ENCODE measurements at regions not wholly inside any gene's neighbourhood (a gene's known extent, or its start where the extent isn't known, plus 50 kb on each side); places are given as distances from the start of the nearest gene placed in this dataset.
"Not testable (repeated sequence)": the region's sequence is repeated elsewhere in the genome, so short reads cannot be mapped to it uniquely, and the experiment has no call there.

DNA sequence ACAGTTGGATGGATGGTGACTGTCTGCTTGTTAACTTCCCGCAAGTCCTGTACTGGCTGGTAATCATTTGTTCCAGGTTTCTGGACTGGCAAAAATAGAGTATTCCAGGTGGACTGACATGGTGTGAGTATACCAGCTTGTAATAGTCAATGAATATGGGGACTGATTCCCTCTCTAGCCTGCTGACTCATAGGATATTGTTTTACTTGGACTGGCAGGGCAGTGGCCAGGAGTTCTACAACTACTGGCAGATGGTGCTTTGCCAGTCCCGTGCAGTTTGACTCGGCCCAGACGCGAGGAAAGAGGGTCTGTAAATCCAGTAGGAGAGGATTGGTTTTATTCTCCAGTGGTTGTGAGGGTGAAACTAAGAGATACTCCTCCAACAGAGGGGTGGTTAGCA, 78.0 kb downstream of the PRR15 start:
- H3K4me1 ChIP-seq (ENCODE audit: insufficient read depth, low read length), result no peaks in the 10 kb centered on the region; the same call in 1 of the 2 replicates
- H3K36me3 ChIP-seq (ENCODE audit: insufficient read depth, low read length), result no peaks in the 10 kb centered on the region
- H3K9me3 ChIP-seq (ENCODE audit: control insufficient read depth, insufficient read depth, low read length), result no peaks in the 10 kb centered on the region
- no peak overlapping the region for H3K9ac ChIP-seq (ENCODE audit: low read depth, low read length)

DNA sequence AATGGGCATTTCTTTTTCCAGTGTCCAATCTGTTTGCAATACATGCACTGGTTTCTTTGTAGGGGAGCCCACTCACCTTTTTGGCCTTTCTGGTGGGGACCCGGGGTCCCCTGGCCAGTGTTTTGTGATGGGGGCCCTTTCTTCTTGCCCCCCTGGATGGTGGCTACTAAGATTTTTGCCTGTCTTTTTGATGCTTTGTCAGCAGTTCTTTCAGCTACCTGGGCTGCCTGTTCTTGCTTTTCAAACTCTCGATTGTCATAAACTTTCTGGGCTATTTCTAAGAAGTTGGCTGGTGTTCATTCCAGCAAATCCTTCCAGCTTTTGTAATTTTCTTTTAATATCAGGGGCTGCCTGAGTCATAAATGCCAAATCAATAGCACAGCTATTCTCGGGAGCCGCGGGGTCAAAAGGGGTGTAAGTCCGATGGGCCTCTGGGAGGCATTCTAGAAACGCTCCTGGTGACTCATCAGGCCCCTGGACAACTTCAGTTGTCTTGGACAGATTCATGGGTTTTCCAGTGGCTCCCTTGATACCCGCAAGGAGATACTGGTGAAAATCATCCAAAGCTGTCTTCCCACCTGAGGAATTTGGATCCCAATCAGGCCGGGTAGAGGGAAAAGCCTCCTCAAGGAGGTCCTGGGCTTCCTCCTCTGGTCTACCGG, 79.0 kb downstream of the PRR15 start:
- Histone ChIP-seq H3K9me3 (ENCODE audit: control insufficient read depth, insufficient read depth, low read length) (no peaks in the 10 kb centered on the region), H3K4me1 (ENCODE audit: insufficient read depth, low read length) (no peaks in the 10 kb centered on the region; the same call in 1 of the 2 replicates), H3K9ac (ENCODE audit: low read depth, low read length) (no peak overlapping the region), H3K36me3 (ENCODE audit: insufficient read depth, low read length) (no peaks in the 10 kb centered on the region)

DNA sequence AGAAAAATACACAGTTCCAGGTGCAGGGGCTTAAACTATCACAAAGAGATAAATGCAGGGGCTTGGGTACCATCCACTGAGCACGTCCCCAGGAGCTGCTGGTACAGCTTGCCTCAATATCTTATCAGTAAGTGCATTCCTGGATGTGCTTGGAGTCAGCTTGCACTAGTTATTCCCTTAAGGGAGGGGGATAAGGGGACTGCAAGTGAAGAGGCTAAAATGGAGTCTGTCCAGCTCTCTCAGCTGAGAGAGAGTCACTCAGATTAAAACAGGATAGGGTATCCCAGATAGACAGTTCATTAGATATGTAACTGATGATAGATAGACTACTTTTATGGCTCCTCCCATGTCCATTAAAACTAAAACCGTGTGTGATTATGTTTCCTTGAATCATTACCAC, 82.5 kb downstream of the PRR15 start:
- not testable (repeated sequence) for H3K9me3 ChIP-seq (ENCODE audit: control insufficient read depth, insufficient read depth, low read length); H3K36me3 ChIP-seq (ENCODE audit: insufficient read depth, low read length); H3K4me1 ChIP-seq (ENCODE audit: insufficient read depth, low read length); H3K9ac ChIP-seq (ENCODE audit: low read depth, low read length)

DNA sequence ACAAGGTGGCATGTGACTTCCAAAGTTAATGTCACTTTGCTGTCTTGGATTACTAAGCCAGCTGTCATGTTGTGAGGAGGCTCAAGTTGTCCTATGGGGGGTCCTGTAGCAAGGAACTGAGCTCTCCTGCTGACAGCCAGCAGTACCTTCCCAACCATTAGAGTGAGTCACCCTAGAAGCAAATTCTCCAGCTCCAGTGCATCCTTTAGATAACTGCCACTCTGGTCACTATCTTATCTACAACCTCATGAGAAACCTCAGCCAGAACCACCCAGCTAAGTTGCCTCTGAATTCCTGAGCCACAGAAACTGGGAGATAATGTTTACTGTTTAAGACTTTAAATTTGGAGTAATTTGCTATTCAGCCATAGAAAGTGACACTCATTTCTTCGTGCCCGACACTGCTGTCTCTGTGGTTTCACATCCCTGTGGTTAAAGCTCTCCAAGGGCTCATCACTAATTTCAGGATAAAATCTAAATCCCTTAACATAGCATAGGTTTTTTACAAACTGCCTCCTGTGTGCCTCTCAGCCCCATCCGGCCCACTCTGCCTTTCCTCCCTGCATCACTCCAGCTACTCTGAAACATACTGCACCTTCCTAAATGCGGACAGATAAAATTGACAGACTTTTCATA, 83.5 kb downstream of the PRR15 start:
- Histone ChIP-seq H3K36me3 (ENCODE audit: insufficient read depth, low read length) (no peaks in the 10 kb centered on the region), H3K9me3 (ENCODE audit: control insufficient read depth, insufficient read depth, low read length) (no peaks in the 10 kb centered on the region), H3K4me1 (ENCODE audit: insufficient read depth, low read length) (no peaks in the 10 kb centered on the region), H3K9ac (ENCODE audit: low read depth, low read length) (no peak overlapping the region)

DNA sequence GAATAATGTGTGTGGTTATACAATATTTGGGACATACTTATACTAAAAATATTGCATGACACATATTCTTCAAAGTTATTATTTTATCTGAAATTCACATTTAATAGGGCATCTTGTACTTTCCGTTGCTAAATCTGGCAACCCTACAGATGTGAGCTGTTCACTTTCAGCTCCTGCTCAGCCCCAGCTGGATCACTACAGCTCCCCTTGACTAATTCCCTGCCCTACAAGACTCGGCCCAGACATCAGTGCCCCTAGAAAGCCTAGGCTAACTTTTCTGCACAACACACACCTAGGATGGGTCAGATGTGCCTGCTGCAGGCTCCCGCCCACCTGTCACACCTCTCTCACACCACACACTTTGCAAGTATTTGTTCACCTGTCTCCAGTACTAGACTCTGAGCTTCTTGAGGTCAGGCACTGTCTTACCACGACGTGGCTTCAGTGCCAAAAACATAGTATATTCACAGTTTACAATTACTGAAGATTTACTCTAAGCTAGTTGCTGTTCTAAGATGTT, 84.1 kb downstream of the PRR15 start:
- not testable (repeated sequence) for H3K9ac ChIP-seq (ENCODE audit: low read depth, low read length); H3K36me3 ChIP-seq (ENCODE audit: insufficient read depth, low read length); H3K4me1 ChIP-seq (ENCODE audit: insufficient read depth, low read length); H3K9me3 ChIP-seq (ENCODE audit: control insufficient read depth, insufficient read depth, low read length)

DNA sequence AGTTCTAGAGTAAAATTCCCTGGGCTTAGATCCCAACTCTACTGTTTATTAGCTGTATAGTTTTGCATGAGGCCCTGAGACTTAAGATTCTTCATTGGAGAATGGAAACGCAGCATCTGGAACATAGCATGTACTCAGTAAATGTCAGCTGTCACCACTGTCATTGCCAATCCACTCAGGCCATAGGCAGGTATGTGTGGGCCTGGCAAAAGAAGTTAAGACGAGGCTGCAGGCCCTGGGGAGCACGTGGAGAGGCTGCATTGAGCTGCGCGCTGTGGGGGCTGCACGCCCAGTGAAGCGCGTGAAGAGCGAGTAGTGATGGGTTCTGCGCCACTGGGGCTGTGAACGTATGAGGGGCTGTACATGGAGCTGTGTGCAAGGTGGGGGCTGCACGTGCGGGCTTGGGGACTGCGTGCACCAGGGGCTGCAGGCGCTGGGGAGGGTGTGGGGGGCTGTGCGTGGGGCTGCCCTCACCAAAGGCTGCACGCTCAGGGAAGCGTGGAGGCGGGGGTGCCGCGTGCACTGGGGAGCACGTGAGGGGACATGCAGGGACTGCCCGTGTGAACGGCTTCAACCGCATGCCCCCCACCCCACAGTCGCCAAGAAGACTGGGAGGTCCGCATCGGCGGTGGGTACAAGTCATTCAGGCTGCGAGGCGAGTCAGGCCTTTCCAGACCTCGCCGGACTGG, 85.5 kb downstream of the PRR15 start:
- no peak overlapping the region for H3K9ac ChIP-seq (ENCODE audit: low read depth, low read length)
- no peaks in the 10 kb centered on the region for H3K36me3 ChIP-seq (ENCODE audit: insufficient read depth, low read length)
- H3K4me1 ChIP-seq (ENCODE audit: insufficient read depth, low read length), result no peaks in the 10 kb centered on the region
- H3K9me3 ChIP-seq (ENCODE audit: control insufficient read depth, insufficient read depth, low read length), result no peaks in the 10 kb centered on the region

DNA sequence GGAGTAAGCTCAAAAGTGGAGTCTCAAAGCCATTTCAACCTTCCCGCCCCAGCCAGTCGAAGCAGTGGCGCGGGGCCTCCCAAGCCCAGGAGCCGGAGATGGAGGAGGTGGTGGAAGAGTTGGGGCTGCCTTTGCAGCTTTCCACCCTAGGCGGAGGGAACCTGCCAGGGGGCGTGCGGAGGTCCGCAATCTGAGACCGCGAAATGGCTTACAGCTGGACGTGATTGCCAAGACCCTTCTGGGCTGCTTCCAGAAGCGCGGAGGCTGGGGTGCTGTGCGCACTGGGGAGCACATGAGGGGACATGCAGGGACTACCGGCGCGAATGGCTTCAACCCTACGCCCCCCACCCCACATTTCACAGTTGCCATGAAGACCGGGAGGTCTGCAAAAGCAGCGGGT, 86.2 kb downstream of the PRR15 start:
- Histone ChIP-seq H3K9ac (ENCODE audit: low read depth, low read length) (no peak overlapping the region), H3K4me1 (ENCODE audit: insufficient read depth, low read length) (no peaks in the 10 kb centered on the region), H3K9me3 (ENCODE audit: control insufficient read depth, insufficient read depth, low read length) (no peaks in the 10 kb centered on the region), H3K36me3 (ENCODE audit: insufficient read depth, low read length) (no peaks in the 10 kb centered on the region)

DNA sequence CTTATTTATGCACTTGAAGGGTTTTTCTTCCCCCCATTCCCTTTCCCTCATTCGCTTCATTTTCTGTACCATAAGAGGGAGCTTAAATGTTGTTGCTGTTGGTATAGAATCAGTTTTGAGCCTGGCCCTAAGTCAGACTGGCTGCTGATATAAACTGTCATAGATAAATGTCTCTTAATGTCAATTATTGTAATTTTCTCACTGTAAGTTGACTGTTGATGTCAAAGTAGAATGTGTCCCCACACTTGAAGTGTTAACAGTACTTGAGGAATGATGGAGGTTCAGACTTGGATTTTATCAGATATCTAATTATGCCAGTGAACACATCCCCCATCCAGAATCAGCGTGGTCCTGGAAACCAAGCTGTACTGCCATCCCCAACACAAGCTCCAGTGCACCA, 87.8 kb downstream of the PRR15 start:
- no peak overlapping the region for H3K9ac ChIP-seq (ENCODE audit: low read depth, low read length)
- no peaks in the 10 kb centered on the region for H3K36me3 ChIP-seq (ENCODE audit: insufficient read depth, low read length)
- H3K9me3 ChIP-seq (ENCODE audit: control insufficient read depth, insufficient read depth, low read length), result no peaks in the 10 kb centered on the region
- H3K4me1 ChIP-seq (ENCODE audit: insufficient read depth, low read length), result no peaks in the 10 kb centered on the region

DNA sequence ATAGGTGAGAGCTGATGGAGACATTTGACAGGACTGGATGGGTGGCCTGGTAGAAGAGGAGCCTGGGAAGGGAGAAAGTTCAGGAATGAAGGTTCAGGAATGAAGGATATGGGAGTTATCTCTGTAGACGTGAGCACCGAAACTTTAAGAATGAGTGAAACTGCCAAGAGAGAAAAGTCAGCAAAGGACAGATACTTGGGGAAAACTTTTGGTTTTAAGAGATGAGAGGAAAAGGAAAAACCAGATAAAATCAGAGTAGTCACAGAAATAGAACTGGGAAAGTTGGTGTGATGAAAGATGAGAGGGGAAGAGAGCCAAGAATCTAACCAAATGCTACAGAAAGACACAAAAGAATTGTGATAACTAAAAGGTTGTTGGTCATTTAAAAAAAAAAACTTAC, 88.9 kb downstream of the PRR15 start:
- Histone ChIP-seq H3K9me3 (ENCODE audit: control insufficient read depth, insufficient read depth, low read length) (no peaks in the 10 kb centered on the region), H3K36me3 (ENCODE audit: insufficient read depth, low read length) (no peaks in the 10 kb centered on the region), H3K4me1 (ENCODE audit: insufficient read depth, low read length) (no peaks in the 10 kb centered on the region), H3K9ac (ENCODE audit: low read depth, low read length) (no peak overlapping the region)

DNA sequence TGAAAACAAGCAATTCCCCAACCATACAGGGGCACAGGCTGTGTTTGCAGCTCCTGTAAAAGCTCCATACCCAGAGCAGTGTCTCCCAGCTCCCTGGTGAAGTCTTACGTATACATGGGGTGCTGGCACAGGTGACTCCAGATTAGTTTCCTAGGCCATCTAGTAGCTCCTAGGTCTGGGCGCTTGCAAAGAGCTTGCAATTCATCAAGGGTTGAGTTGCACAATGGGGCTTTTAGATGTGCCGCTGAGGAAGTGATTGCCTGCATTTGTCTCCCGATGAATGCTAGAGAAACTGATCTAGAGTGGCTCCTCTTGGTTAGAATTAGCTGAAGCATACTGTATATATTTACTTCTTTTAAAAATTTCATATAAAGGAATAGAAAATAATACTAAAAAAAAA, 90.7 kb downstream of the PRR15 start:
- H3K4me1 ChIP-seq (ENCODE audit: insufficient read depth, low read length); H3K36me3 ChIP-seq (ENCODE audit: insufficient read depth, low read length); H3K9ac ChIP-seq (ENCODE audit: low read depth, low read length); H3K9me3 ChIP-seq (ENCODE audit: control insufficient read depth, insufficient read depth, low read length): not testable (repeated sequence)

DNA sequence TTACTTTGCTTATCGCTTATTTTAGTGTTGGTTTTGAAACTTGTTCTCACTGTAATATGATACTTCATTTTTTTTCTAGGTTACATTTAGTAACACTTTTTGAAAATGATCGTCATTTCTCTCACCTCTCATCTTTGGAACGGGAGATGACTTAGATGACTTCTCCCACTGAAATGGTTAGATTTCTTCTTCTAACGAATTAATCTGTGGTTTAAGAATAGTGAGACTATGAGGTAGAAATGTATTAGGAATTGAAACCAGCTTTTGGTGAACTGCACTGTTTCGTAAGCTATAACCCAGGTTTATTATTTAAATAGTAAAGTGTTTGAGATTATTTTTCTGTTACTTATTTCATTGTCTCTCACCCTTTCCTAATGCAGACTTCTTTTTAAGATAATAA, 93.7 kb downstream of the PRR15 start:
- Histone ChIP-seq H3K4me1 (ENCODE audit: insufficient read depth, low read length) (no peaks in the 10 kb centered on the region), H3K9ac (ENCODE audit: low read depth, low read length) (no peak overlapping the region), H3K36me3 (ENCODE audit: insufficient read depth, low read length) (no peaks in the 10 kb centered on the region)

DNA sequence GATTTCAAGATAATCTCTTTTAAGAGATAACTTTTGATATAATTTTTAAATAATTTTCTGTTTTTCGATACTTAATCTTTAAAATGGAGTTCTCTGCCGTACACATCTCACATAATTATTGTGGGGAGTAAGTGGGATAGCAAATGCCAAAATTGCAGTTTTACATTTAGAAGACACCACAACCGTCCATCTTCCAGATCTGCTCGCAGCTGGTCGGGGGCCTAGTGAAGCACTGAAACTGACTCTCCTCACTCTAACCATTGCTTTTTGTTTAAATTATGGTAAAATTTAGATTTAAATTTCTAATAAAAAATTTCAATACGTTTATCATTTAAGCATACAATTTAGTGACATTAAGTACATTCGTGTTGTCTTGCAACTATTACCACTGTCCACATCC, 94.2 kb downstream of the PRR15 start:
- no peaks in the 10 kb centered on the region for H3K4me1 ChIP-seq (ENCODE audit: insufficient read depth, low read length)
- no peaks in the 10 kb centered on the region for H3K9me3 ChIP-seq (ENCODE audit: control insufficient read depth, insufficient read depth, low read length)
- no peak overlapping the region for H3K9ac ChIP-seq (ENCODE audit: low read depth, low read length)
- no peaks in the 10 kb centered on the region for H3K36me3 ChIP-seq (ENCODE audit: insufficient read depth, low read length)

More for the DNA sequence above, 93.7 kb downstream of the PRR15 start:
- H3K9me3 ChIP-seq (ENCODE audit: control insufficient read depth, insufficient read depth, low read length), result no peaks in the 10 kb centered on the region

DNA sequence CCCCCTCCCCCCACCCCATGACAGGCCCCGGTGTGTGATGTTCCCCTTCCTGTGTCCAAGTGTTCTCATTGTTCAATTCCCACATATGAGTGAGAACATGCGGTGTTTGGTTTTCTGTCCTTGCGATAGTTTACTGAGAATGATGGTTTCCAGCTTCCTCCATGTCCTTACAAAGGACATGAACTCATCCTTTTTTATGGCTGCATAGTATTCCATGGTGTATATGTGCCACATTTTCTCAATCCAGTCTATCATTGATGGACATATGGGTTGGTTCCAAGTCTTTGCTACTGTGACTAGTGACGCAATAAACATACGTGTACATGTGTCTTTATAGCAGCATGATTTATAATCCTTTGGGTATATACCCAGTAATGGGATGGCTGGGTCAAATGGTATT, 95.6 kb downstream of the PRR15 start:
- not testable (repeated sequence) for H3K9me3 ChIP-seq (ENCODE audit: control insufficient read depth, insufficient read depth, low read length); H3K9ac ChIP-seq (ENCODE audit: low read depth, low read length); H3K36me3 ChIP-seq (ENCODE audit: insufficient read depth, low read length); H3K4me1 ChIP-seq (ENCODE audit: insufficient read depth, low read length)

DNA sequence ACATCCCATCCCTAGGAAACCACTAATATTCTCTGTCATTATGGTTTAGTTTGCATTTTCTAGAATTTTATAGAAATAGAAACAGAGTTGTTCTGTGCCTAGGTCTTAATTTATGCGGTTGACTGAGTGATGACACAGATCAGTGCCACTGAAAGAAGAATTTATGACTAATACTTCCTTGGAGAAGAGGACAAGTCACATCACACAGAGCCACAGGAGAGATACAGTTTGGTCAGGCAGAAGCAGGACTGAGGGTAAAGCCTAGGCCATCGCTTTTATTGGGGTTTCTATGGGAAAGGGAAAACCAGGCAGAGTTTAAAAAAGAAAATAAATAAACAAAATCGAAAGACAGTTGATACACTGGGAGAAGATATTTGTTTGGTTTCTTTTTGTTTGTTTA, 99.3 kb downstream of the PRR15 start:
- H3K36me3 ChIP-seq (ENCODE audit: insufficient read depth, low read length); H3K9ac ChIP-seq (ENCODE audit: low read depth, low read length); H3K4me1 ChIP-seq (ENCODE audit: insufficient read depth, low read length); H3K9me3 ChIP-seq (ENCODE audit: control insufficient read depth, insufficient read depth, low read length): not testable (repeated sequence)

DNA sequence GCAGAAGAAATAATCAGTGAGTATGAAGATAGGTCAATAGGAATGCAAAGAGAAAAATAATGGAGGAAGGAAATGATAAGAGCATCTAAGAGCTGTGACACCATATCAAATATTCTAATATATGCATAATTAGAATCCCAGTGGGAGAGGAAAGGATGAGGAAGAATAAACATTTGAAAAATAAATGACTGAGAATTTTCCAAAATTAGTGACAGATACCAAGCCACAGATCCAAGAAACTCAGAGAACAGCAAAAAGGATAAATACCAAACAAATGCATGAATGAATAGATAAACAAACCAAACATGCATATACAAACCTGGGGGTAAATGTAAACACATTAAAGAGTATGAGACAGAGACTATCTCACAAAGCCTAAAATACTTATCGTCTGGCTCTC, 101.4 kb downstream of the PRR15 start:
- H3K4me1 ChIP-seq (ENCODE audit: insufficient read depth, low read length); H3K9ac ChIP-seq (ENCODE audit: low read depth, low read length); H3K9me3 ChIP-seq (ENCODE audit: control insufficient read depth, insufficient read depth, low read length); H3K36me3 ChIP-seq (ENCODE audit: insufficient read depth, low read length): not testable (repeated sequence)
